GM19025 (cell line): ENCODE measurements at regions not wholly inside any gene's neighbourhood (a gene's known extent, or its start where the extent isn't known, plus 50 kb on each side); places are given as distances from the start of the nearest gene placed in this dataset.
A peak's percentile ranks its signal among the peaks of the same experiment; 100 is the strongest.

Experiments used
- ATAC-seq: cut with Tn5 transposase; IDR thresholded peaks from one replicate; pipeline ENCODE4 v1.9.1; 2021; ENCODE audit warnings: mild to moderate bottlenecking, low read depth, moderate library complexity; ENCODE audit not compliant: unreplicated experiment

DNA sequence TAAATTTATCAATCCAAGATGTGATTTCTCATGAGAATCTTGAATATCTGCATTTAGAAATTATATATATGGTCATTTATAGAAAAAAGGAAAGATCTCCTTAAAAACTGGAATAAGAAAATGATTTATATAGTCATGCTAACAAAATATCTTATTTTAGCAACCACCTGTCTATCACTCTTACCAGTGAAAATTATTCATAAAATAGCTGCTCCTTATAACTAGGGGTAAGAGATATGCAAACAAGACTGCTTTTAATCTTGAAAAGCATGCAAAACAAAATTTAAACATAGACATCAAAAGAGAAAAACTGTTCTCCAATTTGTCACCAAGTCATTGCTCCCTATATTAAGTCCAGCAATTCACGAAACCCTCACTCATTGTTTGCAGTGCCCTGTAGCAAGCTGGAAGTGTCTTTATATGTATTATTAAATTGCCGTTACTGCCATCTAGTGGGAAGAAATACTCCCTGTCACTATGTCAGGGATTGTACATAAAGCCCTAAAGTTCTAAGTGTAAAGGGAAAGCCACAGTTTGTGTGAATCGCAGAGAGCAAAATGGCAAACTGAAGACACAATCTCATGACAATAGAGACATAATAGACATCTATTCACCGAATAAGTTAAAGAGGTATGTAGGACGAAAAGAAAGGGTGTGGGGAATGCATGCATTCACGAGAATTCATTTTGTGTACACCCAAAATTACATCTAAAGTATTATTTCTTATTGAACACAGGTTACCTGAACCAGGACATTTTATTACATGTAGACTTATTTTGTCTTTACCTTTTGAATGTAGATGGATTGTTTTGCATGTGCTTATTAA lies 600.5 kb downstream of the USP25 start:
- ATAC-seq: peak; percentile 69

DNA sequence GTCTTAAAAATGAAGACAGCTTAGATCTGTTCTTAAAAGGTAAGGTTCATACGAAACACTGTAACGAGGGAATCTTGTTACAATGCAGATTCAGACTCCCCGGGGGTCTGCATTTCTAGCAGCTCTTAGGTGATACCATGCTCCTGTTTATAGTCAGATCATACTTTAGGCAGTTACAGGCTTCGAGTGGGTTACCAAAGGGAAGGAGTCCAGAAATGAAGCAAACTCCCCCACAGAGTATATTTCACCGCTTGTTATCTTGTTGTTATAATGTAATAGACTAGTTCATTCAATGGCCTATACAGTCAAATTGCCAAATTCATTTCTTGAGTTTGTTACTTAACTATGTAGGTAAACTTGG lies 601.1 kb downstream of the USP25 start:
- ATAC-seq: no peak

DNA sequence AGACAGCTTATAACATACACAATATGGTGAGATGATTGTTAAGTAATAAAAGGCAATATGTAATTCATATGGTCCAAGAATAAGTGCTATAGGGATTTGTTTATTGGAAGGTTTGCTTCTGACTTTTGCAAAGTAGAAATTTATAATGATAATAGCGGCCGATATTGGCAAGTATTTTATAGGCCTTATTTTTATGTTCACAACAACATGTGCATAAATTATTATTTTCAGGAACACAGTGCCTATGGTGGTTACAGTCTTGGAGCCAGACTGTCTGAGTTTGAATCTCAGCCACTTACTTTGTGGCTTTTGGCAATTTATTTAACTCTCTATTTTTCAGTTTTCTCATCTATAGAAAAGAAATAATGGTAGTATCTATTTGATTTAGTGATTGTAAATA lies 607.5 kb downstream of the USP25 start:
- no peak for ATAC-seq

DNA sequence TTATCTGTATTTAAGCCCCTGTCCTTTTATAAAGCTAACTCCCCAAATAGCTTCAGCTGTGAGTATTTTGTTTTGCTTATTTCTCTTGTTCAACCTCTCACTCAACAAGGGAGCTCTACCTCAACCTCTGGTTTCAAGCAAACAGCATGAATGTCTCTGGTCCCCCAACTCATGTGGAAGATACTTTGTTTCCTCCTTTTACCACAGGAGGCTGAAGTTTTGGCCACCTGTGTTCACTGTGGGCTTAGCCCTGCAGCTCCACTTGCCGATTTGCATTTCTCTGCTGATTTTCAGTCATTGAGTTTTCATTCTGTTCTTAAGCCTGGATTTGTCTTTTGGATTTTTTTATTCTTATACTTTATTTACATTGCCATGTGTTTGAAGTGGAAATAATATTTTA lies 613.1 kb downstream of the USP25 start:
- ATAC-seq: no peak

DNA sequence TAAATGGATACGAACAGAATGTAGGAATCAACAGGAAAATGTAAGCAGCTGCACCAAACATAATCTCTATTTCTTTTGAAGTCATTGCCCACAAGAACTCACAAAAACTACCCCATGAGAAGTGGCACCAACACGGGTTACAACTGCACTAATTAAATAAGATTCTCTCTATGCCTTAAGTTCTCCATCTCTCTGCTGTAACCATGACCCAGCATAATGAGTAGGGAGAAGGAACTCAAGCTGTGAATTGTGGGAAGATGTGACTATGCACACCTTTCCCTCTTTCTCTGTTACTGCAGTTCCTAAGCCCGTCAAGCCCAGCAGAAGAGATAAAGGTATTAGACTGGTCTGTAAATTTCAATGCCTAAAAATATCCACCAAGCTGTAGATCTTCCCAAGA lies 614.0 kb downstream of the USP25 start:
- no peak for ATAC-seq

DNA sequence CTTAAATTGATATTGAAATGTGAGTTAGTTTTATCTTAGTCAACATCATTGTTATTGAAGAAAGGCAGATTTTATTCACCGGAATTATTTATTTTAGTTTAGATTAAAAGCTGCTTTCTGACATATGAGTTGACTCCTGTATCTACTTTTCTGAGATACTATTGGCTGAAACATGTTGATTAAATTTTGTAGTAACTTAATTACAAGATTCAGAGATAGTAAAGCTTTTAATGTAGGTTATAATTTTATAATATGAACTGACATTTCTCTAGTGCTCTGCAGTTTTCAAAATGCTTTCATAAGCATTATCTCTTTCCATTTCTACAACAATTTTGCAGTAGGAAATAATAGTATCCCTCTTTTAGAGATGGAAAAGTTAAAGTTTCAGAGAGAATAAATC lies 616.0 kb downstream of the USP25 start:
- ATAC-seq: no peak

DNA sequence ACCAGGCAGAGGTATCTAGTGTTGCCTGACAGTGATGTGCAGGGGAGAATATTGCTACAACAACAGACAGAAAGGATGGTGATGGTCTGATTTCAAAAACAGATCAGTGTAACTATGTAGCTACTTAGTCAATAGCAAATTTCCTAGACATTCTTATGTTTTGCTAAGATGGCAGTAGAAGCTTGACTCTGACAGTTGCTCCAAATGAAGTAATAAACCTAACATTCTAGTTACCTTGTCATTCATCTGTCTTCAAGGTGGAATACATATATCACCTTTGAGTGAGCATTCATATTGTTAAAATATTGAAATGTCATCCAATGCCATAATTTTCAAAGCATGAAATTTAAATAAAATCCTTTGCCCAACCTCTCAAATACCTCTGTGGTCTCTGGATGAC lies 617.4 kb downstream of the USP25 start:
- no peak for ATAC-seq

DNA sequence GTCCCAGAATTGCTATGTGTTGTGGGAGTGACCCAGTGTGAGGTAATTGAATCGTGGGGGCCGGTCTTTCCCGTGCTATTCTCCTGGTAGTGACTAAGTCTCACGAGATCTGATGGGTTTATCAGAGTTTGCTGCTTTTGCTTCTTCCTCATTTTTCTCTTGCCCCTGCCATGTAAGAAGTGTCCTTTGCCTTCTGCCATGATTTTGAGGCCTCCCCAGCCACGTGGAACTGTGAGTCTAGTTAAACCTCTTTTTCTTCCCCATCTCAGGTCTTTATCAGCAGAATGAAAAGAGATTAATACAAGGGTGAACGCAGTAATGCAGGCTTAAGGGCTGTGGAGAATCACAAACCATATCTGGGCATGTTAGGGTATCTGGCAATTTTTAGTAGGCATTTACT lies 624.0 kb downstream of the USP25 start:
- no peak for ATAC-seq

DNA sequence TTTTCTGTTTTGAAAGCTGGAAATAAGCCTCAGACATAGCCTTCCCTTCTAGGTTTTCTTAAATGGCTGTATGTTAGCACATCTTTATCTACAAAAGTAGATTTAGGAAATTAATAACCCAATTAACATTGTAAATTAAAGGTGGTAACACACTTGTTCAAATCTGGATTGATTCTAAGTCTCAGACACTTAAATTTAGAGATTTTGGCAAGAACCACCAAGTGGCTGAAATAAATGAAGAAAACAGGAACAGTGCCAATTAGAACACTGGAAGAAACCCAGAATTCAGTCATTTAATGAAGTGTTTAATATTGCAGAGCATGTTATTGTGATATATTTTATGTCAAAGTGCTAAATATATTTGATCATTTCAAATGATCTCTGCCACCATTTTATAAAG lies 628.2 kb downstream of the USP25 start:
- ATAC-seq: no peak

DNA sequence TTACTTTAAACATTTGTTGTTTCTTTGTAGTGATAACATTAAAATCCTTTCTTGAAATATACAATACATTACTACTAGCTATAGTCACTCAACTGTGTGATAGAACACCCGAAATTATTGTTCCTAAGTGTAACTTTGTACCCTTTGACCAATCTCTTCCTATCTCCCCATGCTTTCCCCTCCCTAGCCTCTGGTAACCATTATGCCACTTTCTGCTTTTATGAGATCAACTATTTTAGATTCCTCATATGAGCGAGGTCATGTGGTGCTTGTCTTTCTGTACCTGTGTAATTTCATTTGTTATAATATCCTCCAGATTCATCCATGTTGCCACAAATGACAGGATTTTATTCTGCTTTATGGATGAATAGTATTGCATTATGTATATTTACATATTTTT lies 629.0 kb downstream of the USP25 start:
- ATAC-seq: no peak

DNA sequence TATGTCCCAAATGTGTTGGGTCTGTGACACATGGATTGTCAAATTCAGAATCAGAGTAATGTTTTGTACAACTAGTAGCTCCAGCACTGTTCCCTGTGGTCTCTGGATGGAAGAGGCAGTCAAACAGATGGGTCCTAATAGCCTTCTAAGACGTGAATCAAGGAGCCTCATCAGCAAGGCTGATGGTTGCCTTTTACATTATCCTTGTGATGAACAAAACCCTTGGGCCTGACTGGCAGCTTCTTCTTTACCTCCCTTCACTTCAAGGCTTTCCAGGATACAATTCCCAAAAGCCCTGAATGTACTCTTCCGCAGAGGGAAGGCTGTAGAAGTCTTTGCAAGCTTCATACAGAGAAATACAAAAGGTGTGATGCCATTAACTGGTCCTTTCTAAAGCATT lies 633.3 kb downstream of the USP25 start:
- ATAC-seq: no peak

DNA sequence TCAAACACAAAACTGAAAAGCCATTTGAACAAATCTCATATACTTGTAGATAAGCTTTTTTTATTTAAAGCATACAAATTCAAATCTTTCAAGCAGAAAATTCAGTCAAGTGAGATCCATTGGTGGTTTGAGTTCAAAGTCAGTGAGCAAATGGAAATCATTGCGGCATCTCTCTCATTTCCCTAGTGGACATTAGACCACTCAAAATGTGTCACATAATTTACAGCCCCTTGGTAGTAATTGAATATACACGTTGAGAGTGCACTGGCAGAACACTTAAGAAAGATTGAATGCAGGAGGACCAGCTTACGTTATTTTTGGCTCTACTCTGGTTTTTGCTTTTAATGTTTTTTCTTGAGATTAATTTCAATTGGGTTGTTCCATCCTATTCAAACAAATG lies 633.7 kb downstream of the USP25 start:
- ATAC-seq: no peak

DNA sequence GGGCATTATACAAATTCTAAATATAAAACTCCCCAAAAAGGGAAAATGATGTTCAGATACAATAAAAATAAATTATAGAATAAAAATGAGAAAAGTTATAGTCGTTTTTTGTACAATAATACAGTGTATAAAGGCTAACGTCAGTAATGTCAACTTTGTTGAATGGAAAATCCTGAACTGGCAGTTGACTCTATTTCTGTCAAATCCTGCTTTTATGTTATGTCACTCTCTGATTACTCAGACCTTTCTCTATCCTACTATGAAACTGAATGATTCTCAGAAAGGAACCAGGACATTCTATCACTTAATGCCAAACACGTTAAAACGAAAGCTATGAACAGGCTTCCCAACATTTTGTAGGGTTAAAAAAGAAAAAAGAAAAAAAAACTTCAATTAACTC lies 636.4 kb downstream of the USP25 start:
- ATAC-seq: no peak

DNA sequence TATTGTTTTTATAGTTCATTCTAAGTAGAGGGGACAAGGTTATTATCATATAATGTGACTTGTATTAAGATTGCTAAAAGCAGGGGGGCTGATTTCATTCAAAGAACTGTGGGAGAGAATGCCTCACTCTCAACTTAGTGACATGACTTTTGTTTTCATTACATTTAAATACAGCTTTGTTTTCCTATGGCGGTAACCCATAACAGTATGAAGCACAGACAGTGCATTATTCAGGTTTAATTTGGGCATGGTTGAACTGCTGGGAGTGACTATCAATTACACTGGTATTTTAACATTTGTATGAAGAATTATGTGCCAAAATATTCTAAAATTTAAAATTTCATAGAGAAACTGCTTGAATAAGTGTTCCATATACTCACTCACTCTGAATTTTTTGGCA lies 637.3 kb downstream of the USP25 start:
- ATAC-seq: no peak

DNA sequence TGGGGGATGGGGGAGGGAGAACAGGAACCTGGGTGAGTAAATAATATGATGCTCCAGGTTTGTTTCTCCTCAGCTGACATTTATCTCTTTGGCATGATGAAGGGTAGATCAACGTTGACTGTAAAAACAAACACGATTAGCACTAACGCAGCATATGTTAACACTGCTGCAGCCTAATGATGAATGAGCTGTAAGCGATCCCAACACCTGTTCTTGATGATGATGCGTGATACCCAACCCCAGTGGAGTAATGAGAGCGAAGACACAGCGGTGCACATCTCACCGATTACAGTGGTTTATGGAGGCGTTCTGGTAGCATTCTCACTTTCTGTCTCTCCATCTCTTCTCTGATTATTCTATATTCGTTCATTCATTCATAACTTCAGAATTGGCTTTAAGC lies 640.4 kb downstream of the USP25 start:
- no peak for ATAC-seq

DNA sequence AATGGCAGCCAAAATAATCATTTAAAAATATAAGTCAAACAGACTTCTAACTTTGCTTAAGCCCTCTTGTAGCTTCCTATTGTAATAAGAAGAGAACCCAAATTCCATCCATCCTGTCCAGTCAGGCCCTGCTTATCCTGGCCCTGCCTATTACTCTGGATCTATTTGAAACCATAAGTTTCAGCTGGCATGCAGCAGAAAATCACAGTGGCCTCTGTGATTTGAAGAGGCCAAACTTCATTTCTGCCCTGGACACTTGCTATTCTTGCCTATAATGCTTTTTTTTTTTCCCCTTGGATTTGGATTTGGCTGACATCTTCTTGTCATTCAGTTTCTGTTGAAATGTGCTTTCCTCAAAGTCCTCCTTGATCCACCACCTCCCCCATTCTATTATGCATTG lies 642.8 kb downstream of the USP25 start:
- no peak for ATAC-seq

DNA sequence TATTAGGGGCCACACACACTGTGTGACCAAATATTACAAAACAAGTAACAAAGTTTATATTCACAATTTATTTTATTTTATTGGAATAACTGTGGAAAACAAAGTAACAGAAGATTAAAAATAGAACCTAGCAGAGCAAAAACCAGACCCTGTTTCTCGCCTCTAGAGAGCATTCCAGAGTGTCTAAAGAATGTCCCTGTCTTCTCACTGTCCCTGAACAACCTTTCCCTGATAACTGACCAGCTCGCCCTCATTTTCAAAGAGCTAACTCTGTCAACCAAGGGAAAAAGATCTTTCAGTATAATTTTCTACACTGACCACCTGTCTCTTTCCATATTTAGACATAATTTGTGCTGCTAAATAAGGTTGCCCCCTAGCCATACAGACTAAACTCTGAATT lies 646.9 kb downstream of the USP25 start:
- no peak for ATAC-seq

DNA sequence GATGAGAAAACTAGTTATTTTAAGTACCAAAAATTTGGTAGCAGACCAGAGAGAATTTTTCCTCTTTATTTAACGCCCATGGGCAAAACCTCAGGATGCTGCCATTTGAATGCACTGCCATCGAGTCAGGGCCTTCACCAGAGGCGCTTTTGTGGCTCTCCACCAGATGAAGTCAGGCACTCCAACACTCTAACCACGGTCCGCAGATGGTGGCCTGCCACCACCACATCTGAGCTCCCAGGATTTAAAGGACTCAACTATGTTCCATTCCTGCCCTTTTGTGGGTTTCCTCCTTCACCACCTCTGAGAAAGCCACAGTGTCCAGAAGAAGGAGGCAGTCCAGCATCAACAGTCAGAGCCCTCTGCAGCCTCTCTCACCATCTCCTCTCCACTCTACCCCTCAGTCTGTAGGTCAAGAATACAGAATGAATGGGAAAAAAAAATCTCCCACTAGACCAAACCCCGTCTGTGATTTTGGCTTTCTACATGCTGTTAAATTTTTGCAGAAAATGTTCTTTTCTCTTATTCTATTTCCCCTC lies 647.4 kb downstream of the USP25 start:
- ATAC-seq: no peak

DNA sequence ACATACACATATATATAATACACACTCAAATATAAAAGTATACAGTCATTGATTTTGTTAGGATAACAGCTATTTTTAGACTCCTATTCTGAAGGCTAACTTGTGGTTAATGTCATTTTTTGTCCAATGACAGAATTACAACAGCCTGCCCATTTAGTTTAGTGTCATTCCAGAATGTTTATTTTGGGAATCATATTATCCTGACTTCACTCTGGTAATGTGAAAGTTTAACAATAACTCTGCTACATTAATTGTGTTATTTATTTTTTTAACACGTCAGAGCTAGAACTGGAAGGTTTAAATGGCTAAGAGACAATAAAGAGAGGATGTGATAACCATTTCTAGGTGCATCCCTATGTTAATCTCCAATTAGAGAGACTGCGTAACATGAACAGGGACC lies 648.1 kb downstream of the USP25 start:
- ATAC-seq: no peak

DNA sequence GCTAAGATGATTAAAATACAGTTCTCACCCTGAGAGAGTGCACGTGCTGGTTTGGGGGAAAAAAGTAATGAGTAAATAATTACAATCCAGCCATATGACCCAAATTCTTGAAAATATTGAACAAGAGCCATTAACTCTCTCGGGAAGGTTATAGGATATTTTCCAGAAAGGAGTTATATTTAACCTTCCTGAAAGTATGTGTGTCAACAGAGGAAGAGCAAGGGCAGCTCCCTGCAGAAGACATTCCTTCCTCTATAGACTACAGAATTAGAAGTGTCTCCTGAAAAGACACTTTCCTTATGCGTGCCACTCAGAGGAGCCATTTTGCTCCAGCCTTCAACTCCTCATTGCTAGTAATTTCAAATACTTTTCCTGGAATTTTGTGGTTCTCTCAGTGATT lies 648.7 kb downstream of the USP25 start:
- ATAC-seq: no peak

DNA sequence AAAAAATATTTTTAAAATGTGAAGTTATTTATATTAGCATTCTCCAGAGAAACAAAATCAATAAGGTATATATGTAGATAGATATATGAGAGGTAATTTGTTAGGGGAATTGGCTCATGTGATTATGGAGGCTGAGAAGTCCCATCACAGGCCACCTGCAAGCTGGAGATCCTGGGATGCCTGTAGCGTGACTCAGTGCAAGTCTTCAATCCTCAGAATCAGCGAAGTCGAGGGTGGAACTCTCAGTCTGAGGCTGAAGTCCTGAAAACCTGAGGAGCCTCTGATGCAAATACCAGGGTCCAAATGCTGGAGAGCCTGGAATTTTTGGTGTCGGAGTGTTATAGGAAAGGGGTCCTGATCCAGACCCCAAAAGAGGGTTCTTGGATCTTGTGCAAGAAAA lies 658.5 kb downstream of the USP25 start:
- no peak for ATAC-seq

DNA sequence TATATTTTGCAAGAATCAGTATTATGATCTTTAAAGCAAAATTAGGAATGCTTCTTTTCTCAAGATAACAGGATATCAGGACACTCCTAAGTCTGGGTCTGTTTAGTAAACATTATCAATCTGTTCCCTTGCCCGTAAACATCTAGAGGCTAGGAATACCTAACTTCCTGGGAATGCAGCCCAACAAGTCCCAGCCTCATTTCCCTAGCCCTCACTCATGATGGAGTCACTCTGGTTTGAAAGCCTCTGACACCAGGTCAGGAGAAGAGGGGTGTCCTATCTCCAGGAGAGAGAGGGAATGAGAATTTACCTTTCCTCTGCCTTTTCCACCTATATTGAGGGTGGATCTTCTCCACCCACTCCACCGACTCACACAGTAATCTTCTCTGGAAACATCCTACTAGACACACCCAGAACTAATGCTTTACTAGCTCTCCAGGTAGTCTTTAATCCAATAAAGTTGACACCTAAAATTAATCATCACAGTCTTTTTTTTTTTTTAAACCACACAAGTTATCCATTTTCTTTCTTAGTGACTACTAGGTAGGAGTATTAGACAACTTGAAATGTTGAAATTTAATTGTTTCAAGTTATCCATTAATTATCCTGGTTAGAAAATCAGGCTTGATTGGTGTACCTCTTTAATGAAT lies 659.3 kb downstream of the USP25 start:
- no peak for ATAC-seq
